ENCODE measurements at regions not wholly inside any gene's neighbourhood (a gene's known extent, or its start where the extent isn't known, plus 50 kb on each side); places are given as distances from the start of the nearest gene placed in this dataset.
A peak's percentile ranks its signal among the peaks of the same experiment; 100 is the strongest.

GRCh38 chr2:39512434-39512935, 75.4 kb upstream of the MAP4K3 start:
- TF ChIP-seq, protein P1, sequence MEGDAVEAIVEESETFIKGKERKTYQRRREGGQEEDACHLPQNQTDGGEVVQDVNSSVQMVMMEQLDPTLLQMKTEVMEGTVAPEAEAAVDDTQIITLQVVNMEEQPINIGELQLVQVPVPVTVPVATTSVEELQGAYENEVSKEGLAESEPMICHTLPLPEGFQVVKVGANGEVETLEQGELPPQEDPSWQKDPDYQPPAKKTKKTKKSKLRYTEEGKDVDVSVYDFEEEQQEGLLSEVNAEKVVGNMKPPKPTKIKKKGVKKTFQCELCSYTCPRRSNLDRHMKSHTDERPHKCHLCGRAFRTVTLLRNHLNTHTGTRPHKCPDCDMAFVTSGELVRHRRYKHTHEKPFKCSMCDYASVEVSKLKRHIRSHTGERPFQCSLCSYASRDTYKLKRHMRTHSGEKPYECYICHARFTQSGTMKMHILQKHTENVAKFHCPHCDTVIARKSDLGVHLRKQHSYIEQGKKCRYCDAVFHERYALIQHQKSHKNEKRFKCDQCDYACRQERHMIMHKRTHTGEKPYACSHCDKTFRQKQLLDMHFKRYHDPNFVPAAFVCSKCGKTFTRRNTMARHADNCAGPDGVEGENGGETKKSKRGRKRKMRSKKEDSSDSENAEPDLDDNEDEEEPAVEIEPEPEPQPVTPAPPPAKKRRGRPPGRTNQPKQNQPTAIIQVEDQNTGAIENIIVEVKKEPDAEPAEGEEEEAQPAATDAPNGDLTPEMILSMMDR (conservative IDR thresholded peaks at IDR 0.05; ENCODE audit: control insufficient read depth, insufficient read depth, low read depth, low read length) = no peak
- no peak for DNase-seq (ENCODE audit: low read depth)
- H3K4me3 ChIP-seq (ENCODE audit: control insufficient read depth, low read depth, low read length) = no peak overlapping the region

DNA sequence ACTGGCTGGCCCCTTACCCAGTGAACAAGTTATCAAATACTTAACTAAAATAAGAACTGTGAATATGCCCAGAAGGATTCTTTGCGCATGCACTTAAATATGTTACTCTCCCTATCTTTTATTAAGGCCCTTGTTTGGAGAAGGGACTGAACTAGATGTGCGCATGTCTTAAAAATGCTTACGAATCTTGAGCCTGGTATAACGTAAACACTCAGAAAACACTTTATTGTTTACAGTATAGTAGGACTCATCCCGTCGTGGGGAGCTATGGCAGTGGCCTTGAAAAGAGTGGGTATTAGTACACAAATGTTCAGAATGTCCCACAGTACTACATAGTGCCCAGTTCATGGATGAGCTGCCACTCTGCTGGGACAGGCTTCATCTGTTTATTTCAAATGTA, 75.9 kb upstream of the MAP4K3 start:
- DNase-seq (ENCODE audit: low read depth) = no peak
- TF ChIP-seq, protein P1 (conservative IDR thresholded peaks at IDR 0.05; ENCODE audit: control insufficient read depth, insufficient read depth, low read depth, low read length) = no peak
- H3K4me3 ChIP-seq (ENCODE audit: control insufficient read depth, low read depth, low read length) = no peak overlapping the region

GRCh38 chr2:39513641-39514094, 76.6 kb upstream of the MAP4K3 start:
- TF ChIP-seq, protein P1 (conservative IDR thresholded peaks at IDR 0.05; ENCODE audit: control insufficient read depth, insufficient read depth, low read depth, low read length) = peak; percentile 81
- H3K4me3 ChIP-seq (ENCODE audit: control insufficient read depth, low read depth, low read length) = no peak overlapping the region
- peak; percentile 98 for DNase-seq (ENCODE audit: low read depth)

DNA sequence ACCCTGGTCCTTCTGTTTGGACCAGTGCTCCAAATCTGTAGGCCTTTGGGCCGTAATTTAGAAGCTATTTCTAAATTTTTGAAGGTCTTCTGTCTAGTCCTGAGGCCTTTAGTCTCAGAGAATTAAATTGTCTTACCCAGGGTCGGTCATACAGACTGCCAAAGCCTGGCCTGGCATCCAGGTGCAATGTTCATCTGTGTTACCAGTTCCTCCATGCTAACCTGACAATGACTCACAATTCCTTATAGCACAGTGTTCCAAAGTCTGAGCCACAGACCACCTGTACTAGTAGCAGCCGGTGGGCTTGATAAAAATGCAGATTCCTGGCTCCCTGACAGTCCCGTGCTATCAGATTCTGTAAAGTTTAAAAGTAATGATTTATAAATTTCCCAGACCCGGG, 77.7 kb upstream of the MAP4K3 start:
- TF ChIP-seq, protein P1 (conservative IDR thresholded peaks at IDR 0.05; ENCODE audit: control insufficient read depth, insufficient read depth, low read depth, low read length) = no peak
- H3K4me3 ChIP-seq (ENCODE audit: control insufficient read depth, low read depth, low read length) = no peak overlapping the region
- DNase-seq (ENCODE audit: low read depth) = no peak

GRCh38 chr2:39515273-39515896, 78.3 kb upstream of the MAP4K3 start:
- DNase-seq (ENCODE audit: low read depth) = no peak
- TF ChIP-seq, protein P1 (conservative IDR thresholded peaks at IDR 0.05; ENCODE audit: control insufficient read depth, insufficient read depth, low read depth, low read length) = no peak
- H3K4me3 ChIP-seq (ENCODE audit: control insufficient read depth, low read depth, low read length) = no peak overlapping the region

- H3K4me3 ChIP-seq (ENCODE audit: control insufficient read depth, low read depth, low read length) = no peak overlapping the region
- TF ChIP-seq, protein P1 (conservative IDR thresholded peaks at IDR 0.05; ENCODE audit: control insufficient read depth, insufficient read depth, low read depth, low read length) = no peak
- DNase-seq (ENCODE audit: low read depth) = no peak
Measured at GRCh38 chr2:39515897-39516346, 78.8 kb upstream of the MAP4K3 start.
